ENCODE measurements at regions not wholly inside any gene's neighbourhood (a gene's known extent, or its start where the extent isn't known, plus 50 kb on each side); places are given as distances from the start of the nearest gene placed in this dataset.

- Histone ChIP-seq H3K9ac (ENCODE audit: low read length in 3 of 3) (no peak overlapping the region), H3K36me3 (ENCODE audit: control insufficient read depth in 2 of 3, insufficient read depth in 3 of 3, low read length in 3 of 3) (no peaks in the 10 kb centered on the region), H3K4me3 (ENCODE audit: low read length in 3 of 3) (no peak overlapping the region), H3K27me3 (ENCODE audit: control insufficient read depth, insufficient read depth, low read length) (no peaks in the 10 kb centered on the region), H3K27ac (ENCODE audit: low read depth in 2 of 2, low read length in 2 of 2) (no peak overlapping the region), H3K4me1 (ENCODE audit: control insufficient read depth in 2 of 3, insufficient read depth in 2 of 3, low read depth in 1 of 3, low read length in 3 of 3) (peaks cover 0 to 5% (median 0%) of the 10 kb centered on the region in 3 donors), H3K9me3 (ENCODE audit: control insufficient read depth in 2 of 3, insufficient read depth in 1 of 3, low read length in 3 of 3) (no peaks in the 10 kb centered on the region)
- TF ChIP-seq CTCF (IDR thresholded peaks at IDR 0.05; ENCODE audit: borderline replicate concordance, extremely low read depth, insufficient read depth): no peak
- intact Hi-C loops (cut with DNase I): no loop called here
- FAIRE-seq (no peak), DNase-seq (no peak)
These were observed 469.9 kb downstream of the COG6 start for GRCh38 chr13:40125336-40125735.

DNA sequence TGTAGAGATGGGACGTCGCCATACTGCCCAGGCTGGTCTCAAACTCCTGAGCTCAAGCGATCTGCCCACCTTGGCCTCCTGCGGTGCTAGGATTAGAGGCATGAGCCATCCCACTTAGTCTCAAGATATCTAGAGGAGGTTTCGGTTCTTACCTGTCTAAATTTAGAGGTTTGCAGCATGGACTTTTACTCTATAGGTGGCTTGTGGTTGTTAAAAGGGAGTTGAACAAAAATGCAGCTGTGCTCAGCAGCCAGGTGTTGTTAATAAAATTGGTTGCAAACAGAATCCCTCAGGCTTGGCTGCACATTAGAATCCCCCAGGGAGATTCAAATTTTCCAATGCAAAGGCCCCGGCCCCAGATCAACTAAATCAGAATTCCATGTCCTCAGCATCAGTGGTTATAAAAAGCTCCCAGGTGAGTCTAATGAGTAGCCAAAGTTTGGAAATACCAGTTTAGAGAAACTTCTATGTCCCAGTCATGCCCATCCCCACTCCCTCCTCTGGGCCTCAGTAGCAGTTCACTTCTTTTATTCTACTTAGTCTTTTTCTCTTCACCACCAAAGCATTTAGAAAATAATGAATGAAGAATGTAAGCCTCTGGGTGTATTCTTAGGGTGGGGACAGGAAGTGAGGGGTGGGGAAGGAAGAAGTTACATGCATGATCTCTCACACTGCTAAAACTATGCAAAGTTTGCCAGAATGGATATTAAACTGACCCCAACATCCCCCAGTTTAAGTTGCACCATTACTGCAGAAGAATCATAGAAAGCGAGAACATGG lies 471.0 kb downstream of the COG6 start:
- H3K36me3 ChIP-seq (ENCODE audit: control insufficient read depth in 2 of 3, insufficient read depth in 3 of 3, low read length in 3 of 3): no peaks in the 10 kb centered on the region
- intact Hi-C loops (cut with DNase I): no loop called here
- FAIRE-seq (no peak), DNase-seq (peak in 1 of 5 donors; percentile 33)
- no peak overlapping the region for H3K27ac ChIP-seq (ENCODE audit: low read depth in 2 of 2, low read length in 2 of 2)
- TF ChIP-seq CTCF (IDR thresholded peaks at IDR 0.05; ENCODE audit: borderline replicate concordance, extremely low read depth, insufficient read depth): no peak
- no peak overlapping the region for H3K4me3 ChIP-seq (ENCODE audit: low read length in 3 of 3)
- no peaks in the 10 kb centered on the region for H3K9me3 ChIP-seq (ENCODE audit: control insufficient read depth in 2 of 3, insufficient read depth in 1 of 3, low read length in 3 of 3)
- H3K9ac ChIP-seq (ENCODE audit: low read length in 3 of 3): no peak overlapping the region
- H3K27me3 ChIP-seq (ENCODE audit: control insufficient read depth, insufficient read depth, low read length): no peaks in the 10 kb centered on the region
- peaks cover 0 to 5% (median 0%) of the 10 kb centered on the region in 3 donors for H3K4me1 ChIP-seq (ENCODE audit: control insufficient read depth in 2 of 3, insufficient read depth in 2 of 3, low read depth in 1 of 3, low read length in 3 of 3)

- no peak for TF ChIP-seq CTCF (IDR thresholded peaks at IDR 0.05; ENCODE audit: borderline replicate concordance, extremely low read depth, insufficient read depth)
- Histone ChIP-seq H3K36me3 (ENCODE audit: control insufficient read depth in 2 of 3, insufficient read depth in 3 of 3, low read length in 3 of 3) (no peaks in the 10 kb centered on the region), H3K27me3 (ENCODE audit: control insufficient read depth, insufficient read depth, low read length) (no peaks in the 10 kb centered on the region), H3K4me3 (ENCODE audit: low read length in 3 of 3) (no peak overlapping the region), H3K9me3 (ENCODE audit: control insufficient read depth in 2 of 3, insufficient read depth in 1 of 3, low read length in 3 of 3) (no peaks in the 10 kb centered on the region), H3K9ac (ENCODE audit: low read length in 3 of 3) (no peak overlapping the region), H3K4me1 (ENCODE audit: control insufficient read depth in 2 of 3, insufficient read depth in 2 of 3, low read depth in 1 of 3, low read length in 3 of 3) (peaks cover 0 to 5% (median 0%) of the 10 kb centered on the region in 3 donors), H3K27ac (ENCODE audit: low read depth in 2 of 2, low read length in 2 of 2) (no peak overlapping the region)
- intact Hi-C loops (cut with DNase I): no loop called here
- DNase-seq: no peak
- FAIRE-seq: no peak
These were observed 472.0 kb downstream of the COG6 start for GRCh38 chr13:40127476-40127875.
